OCI-LY1 (cell line): ENCODE measurements at regions not wholly inside any gene's neighbourhood (a gene's known extent, or its start where the extent isn't known, plus 50 kb on each side); places are given as distances from the start of the nearest gene placed in this dataset.

ENCODE experiments used
- CTCF ChIP-seq: fragments of 200-600 bp; sonication (generic), shearing (Covaris generic); IDR thresholded peaks from 2 replicates; pipeline ENCODE4 v1.5.1; 2017; ENCODE audit warnings: mild to moderate bottlenecking, antibody characterized with exemption, low read length, moderate library complexity, mixed read lengths
- EZH2 ChIP-seq: fragments of 200-600 bp; sonication (generic), shearing (Covaris generic); IDR thresholded peaks from 2 replicates; pipeline ENCODE4 v1.8.0; 2017; ENCODE audit warnings: borderline replicate concordance, mixed run types, mild to moderate bottlenecking, antibody characterized with exemption, low read length, moderate library complexity, mixed read lengths

DNA sequence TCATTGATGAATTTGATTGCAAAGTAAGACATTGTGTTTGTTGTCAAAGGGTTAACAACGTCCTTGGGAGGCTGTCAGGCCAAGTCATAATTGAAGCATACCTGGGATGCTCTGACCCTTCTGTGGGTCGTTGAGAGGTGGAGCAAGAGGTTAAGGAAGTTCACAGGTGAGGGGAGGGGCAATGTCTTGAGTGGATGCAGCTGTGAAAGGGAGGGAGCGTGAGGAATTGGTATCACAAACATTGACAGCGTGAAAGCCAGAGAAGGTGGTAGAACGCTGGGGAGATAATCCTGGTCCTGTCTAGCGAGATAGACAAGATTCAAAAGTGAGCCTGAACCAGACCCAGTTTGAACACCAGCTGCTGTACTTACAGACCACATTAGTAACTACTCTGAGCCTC, 79.4 kb downstream of the HES1 start:
- no peak for TF ChIP-seq CTCF
- TF ChIP-seq EZH2 = no peak
